Heart left ventricle (tissue), 13 donors: ENCODE measurements at regions not wholly inside any gene's neighbourhood (a gene's known extent, or its start where the extent isn't known, plus 50 kb on each side); places are given as distances from the start of the nearest gene placed in this dataset.

Experiments
- CTCF ChIP-seq, 12 donors: fragments of 200-600 bp; sonication (generic) in 4 of 12; IDR thresholded peaks; one replicate each; pipeline versions ENCODE4 v1.5.0 to v1.8.0; 2018 to 2022; ENCODE audit warnings: antibody characterized with exemption in 12 of 12, mild to moderate bottlenecking in 5 of 12
- POLR2A ChIP-seq, 2 donors: fragments of 450-650 bp; IDR thresholded peaks; one replicate each; pipeline ENCODE4 v1.6.1; 2017; ENCODE audit warnings: antibody characterized with exemption in 2 of 2, mild to moderate bottlenecking in 2 of 2, moderate library complexity in 2 of 2
- donor health status: ischemic (EF 13 %, LVEDD 7.1; RV severe dilation, severe dysfunction).
- donor health status: DM: no; HTN: yes; CAD: no.
- donor health status: DM: no; HTN: no; CAD: no.
- donor health status: ischemic (EF 25% LVEDD 6.9; RV normal size, moderate dysfunction).
- donor health status: ischemic (EF 25% LVEDD 5.7; RV mildly dilated, moderate dysfunction).
- donor health status: ischemic (EF 35%, LVEDD 5.7; RV mildly dilated, moderate dysfunction).
- donor health status: nonischemic (EF 11% LVEDD 7.7; RV severe dilation, severe dysfunction).
- donor health status: DM: yes; HTN: yes; CAD: no.
- donor health status: PGD.
- donor health status: ischemic (EF 29% LVEDD 5.4; RV normal size, mild dysfunction).
- donor health status: nonischemic (EF 23%, LVEDD 6.1; RV moderate dilation, normal function).

- TF ChIP-seq CTCF (IDR thresholded peaks at IDR 0.05): no peak
- no peak for TF ChIP-seq POLR2A (IDR thresholded peaks at IDR 0.05)
These were observed 95.9 kb downstream of the MIAT start for GRCh38 chr22:26753125-26753862.
